Tibial nerve (tissue), 4 donors: ENCODE measurements at regions not wholly inside any gene's neighbourhood (a gene's known extent, or its start where the extent isn't known, plus 50 kb on each side); places are given as distances from the start of the nearest gene placed in this dataset.

ENCODE experiments used
- DNase-seq, 2 donors: peaks; one replicate each; pipeline ENCODE4 v3.0.0-alpha.2; 2019; ENCODE audit warnings: low spot score in 2 of 2
- H3K27ac ChIP-seq, 4 donors: fragments of 200-600 bp; sonication (generic) in 3 of 4; one replicate each; pipeline ENCODE4 v1.5.1; 2017 to 2019; ENCODE audit warnings: mild to moderate bottlenecking in 1 of 4
- H3K27me3 ChIP-seq, 2 donors: fragments of 200-600 bp; sonication (generic) in 1 of 2; one replicate each; pipeline versions ENCODE4 v1.5.1 to v1.6.0; 2017 to 2019
- H3K36me3 ChIP-seq, 3 donors: fragments of 200-600 bp; sonication (generic); one replicate each; pipeline ENCODE4 v1.5.1; 2018 to 2019
- H3K4me1 ChIP-seq, 4 donors: fragments of 200-600 bp; sonication (generic) in 3 of 4; one replicate each; pipeline ENCODE4 v1.5.1; 2017 to 2019
- H3K4me3 ChIP-seq, 4 donors: fragments of 200-600 bp; sonication (generic) in 3 of 4; one replicate each; pipeline ENCODE4 v1.5.1; 2017 to 2019; ENCODE audit warnings: mild to moderate bottlenecking in 1 of 4, moderate library complexity in 1 of 4
- H3K9me3 ChIP-seq, 4 donors: fragments of 200-600 bp; sonication (generic) in 3 of 4; one replicate each; pipeline ENCODE4 v1.5.1; 2017 to 2019
- CTCF ChIP-seq, 5 experiments: fragments of 200-600 bp in 3 of 5; fragments of 450-650 bp in 2 of 5; sonication (generic) in 3 of 5; IDR thresholded peaks; one replicate each; pipeline ENCODE4 v1.5.1; 2016 to 2019; ENCODE audit warnings: antibody characterized with exemption in 5 of 5, mild to moderate bottlenecking in 3 of 5, moderate library complexity in 2 of 5
- EP300 ChIP-seq, 2 donors: sonication (generic); formaldehyde crosslinking; IDR thresholded peaks; one replicate each; pipeline ENCODE4 v1.6.1; 2017; ENCODE audit warnings: antibody characterized with exemption in 2 of 2, mild to moderate bottlenecking in 1 of 2
- POLR2A ChIP-seq, 2 donors: fragments of 450-650 bp; IDR thresholded peaks; one replicate each; pipeline ENCODE4 v1.6.1; 2017; ENCODE audit warnings: antibody characterized with exemption in 2 of 2, mild to moderate bottlenecking in 2 of 2, moderate library complexity in 2 of 2
- WGBS, 2 donors: methylation state at CpG; one replicate each; pipeline ENCODE4 v1.1.5; 2018; 5-methylcytosine and 5-hydroxymethylcytosine counted together

GRCh38 chr1:5504364-5504740 lies 487.9 kb downstream of the NPHP4 start:
- H3K27ac ChIP-seq, result no peak overlapping the region
- TF ChIP-seq EP300 (IDR thresholded peaks at IDR 0.05) (no peak), CTCF (IDR thresholded peaks at IDR 0.05) (no peak), POLR2A (IDR thresholded peaks at IDR 0.05) (no peak)
- WGBS, 2 donors, result 50 to 57% methylated on average over 8 of the region's 8 CpGs

GRCh38 chr1:5503556-5504363 lies 488.5 kb downstream of the NPHP4 start:
- no peak overlapping the region for H3K4me3 ChIP-seq
- no peaks in the 10 kb centered on the region for H3K36me3 ChIP-seq
- peaks cover 0 to 13% (median 0%) of the 10 kb centered on the region in 4 donors for H3K4me1 ChIP-seq
- DNase-seq, result no peak
- WGBS, 2 donors, result 54 to 57% methylated on average over 9 of the region's 9 CpGs
- H3K27me3 ChIP-seq, result no peaks in the 10 kb centered on the region
- no peaks in the 10 kb centered on the region for H3K9me3 ChIP-seq
- H3K27ac ChIP-seq, result no peak overlapping the region
- TF ChIP-seq CTCF (IDR thresholded peaks at IDR 0.05) (no peak), POLR2A (IDR thresholded peaks at IDR 0.05) (no peak), EP300 (IDR thresholded peaks at IDR 0.05) (no peak)

More at GRCh38 chr1:5504364-5504740, 487.9 kb downstream of the NPHP4 start:
- Histone ChIP-seq H3K9me3 (no peaks in the 10 kb centered on the region), H3K27me3 (no peaks in the 10 kb centered on the region), H3K4me3 (no peak overlapping the region), H3K36me3 (no peaks in the 10 kb centered on the region), H3K4me1 (peaks cover 0 to 13% (median 0%) of the 10 kb centered on the region in 4 donors)
- DNase-seq, result no peak

DNA sequence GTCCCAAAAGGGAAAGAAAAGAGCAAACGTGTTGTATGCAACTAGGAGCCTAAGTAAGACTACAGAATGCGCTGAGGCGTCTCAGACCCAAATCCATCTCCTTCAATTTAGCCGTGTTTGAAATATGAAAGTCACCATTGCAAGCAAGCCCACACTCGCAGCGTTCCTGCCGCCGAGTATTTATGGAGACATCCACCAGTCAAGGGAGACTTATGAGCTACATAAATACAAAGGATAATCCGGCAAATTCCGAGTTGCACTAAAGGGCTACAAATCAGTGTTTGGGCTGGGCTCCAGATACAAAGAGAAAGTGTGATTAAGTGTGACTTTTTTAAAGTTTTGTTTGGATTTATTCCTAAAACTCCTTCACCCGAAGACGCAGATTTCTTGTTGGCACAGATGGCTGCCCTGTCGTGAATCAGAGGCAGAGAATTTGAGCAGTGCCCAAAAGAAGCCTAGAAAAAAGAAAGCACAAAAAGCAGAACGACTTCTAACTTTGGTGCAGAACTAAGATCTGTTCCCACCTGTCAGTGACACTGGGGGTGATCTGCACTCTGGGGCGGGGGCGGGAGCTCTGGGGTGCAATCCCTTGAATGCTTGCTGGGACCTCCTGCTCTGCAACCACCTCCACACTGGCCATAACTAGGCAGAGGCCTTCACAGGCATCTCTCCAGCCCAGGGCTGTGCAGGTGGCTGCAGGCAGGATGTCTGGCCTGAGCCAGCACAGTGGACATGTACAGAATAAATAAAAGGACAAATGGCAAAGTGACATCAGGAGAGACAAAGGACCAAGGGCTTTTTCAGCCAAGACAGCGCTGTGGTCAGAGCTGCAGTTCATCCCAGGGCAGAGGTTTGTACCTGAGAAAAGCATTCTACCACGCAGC lies 489.7 kb downstream of the NPHP4 start:
- no peak for TF ChIP-seq CTCF (IDR thresholded peaks at IDR 0.05)
- no peak for TF ChIP-seq EP300 (IDR thresholded peaks at IDR 0.05)
- TF ChIP-seq POLR2A (IDR thresholded peaks at IDR 0.05), result no peak
- Histone ChIP-seq H3K27ac (no peak overlapping the region), H3K36me3 (no peaks in the 10 kb centered on the region), H3K4me1 (peaks cover 0 to 13% (median 0%) of the 10 kb centered on the region in 4 donors), H3K9me3 (no peaks in the 10 kb centered on the region), H3K27me3 (no peaks in the 10 kb centered on the region), H3K4me3 (no peak overlapping the region)
- DNase-seq, result no peak
- 59 to 61% methylated on average over 18 of the region's 18 CpGs for WGBS, 2 donors

- H3K36me3 ChIP-seq, result no peaks in the 10 kb centered on the region
- H3K27me3 ChIP-seq, result no peaks in the 10 kb centered on the region
- no peak overlapping the region for H3K27ac ChIP-seq
- H3K4me1 ChIP-seq, result peaks cover 0 to 13% (median 0%) of the 10 kb centered on the region in 4 donors
- WGBS, 2 donors, result 77 to 82% methylated on average over 18 of the region's 18 CpGs
- H3K4me3 ChIP-seq, result no peak overlapping the region
- peaks cover 0 to 6% (median 0%) of the 10 kb centered on the region in 4 donors for H3K9me3 ChIP-seq
- no peak for DNase-seq
- TF ChIP-seq CTCF (IDR thresholded peaks at IDR 0.05) (no peak), POLR2A (IDR thresholded peaks at IDR 0.05) (no peak), EP300 (IDR thresholded peaks at IDR 0.05) (no peak)
Observed at GRCh38 chr1:5501206-5501930, 490.9 kb downstream of the NPHP4 start.
